CD14-positive monocyte (primary cell): ENCODE measurements at regions not wholly inside any gene's neighbourhood (a gene's known extent, or its start where the extent isn't known, plus 50 kb on each side); places are given as distances from the start of the nearest gene placed in this dataset.

Source experiments
- DNase-seq, 3 donors: peaks; one replicate each; pipeline ENCODE4 v3.0.0-alpha.2; 2011 to 2022
- H2AFZ ChIP-seq: 2 replicates; pipeline ENCODE4 v1.6.0; 2012; ENCODE audit warnings: mild to moderate bottlenecking, low read depth, low read length, inconsistent platforms; ENCODE audit not compliant: insufficient read depth, poor library complexity, severe bottlenecking
- H3K27ac ChIP-seq, 2 donors: 1 replicate in 1 of 2; 2 replicates in 1 of 2; pipeline ENCODE4 v1.5.1; 2012 to 2013; ENCODE audit warnings: low read length in 2 of 2, control low read depth in 1 of 2, inconsistent platforms in 1 of 2, low read depth in 1 of 2, mild to moderate bottlenecking in 1 of 2
- H3K27me3 ChIP-seq, 2 donors: one replicate each; pipeline versions ENCODE4 v1.6.0 to v1.6.1; 2011 to 2013; ENCODE audit warnings: low read length in 2 of 2; ENCODE audit not compliant: control insufficient read depth in 2 of 2, insufficient read depth in 2 of 2
- H3K36me3 ChIP-seq, 2 donors: replicated peaks in 1 of 2; 1 replicate in 1 of 2; 2 replicates in 1 of 2; pipeline versions ENCODE4 v1.5.1 to v1.6.1; 2012 to 2013; ENCODE audit warnings: low read length in 2 of 2, control low read depth in 1 of 2, inconsistent platforms in 1 of 2, mild to moderate bottlenecking in 1 of 2; ENCODE audit not compliant: insufficient read depth in 2 of 2, control insufficient read depth in 1 of 2
- H3K4me1 ChIP-seq, 2 donors: 1 replicate in 1 of 2; 2 replicates in 1 of 2; pipeline versions ENCODE4 v1.5.1 to v1.6.1; 2012 to 2013; ENCODE audit warnings: low read length in 2 of 2, control low read depth in 1 of 2, inconsistent platforms in 1 of 2, mild to moderate bottlenecking in 1 of 2, moderate library complexity in 1 of 2; ENCODE audit not compliant: insufficient read depth in 2 of 2, control insufficient read depth in 1 of 2
- H3K4me2 ChIP-seq: replicated peaks from 2 replicates; pipeline ENCODE3; 2012; ENCODE audit warnings: low read length, moderate library complexity, mild to moderate bottlenecking; ENCODE audit not compliant: poor library complexity, severe bottlenecking; ENCODE audit errors: extremely low read depth
- H3K4me3 ChIP-seq, 3 experiments: fragments of 200-600 bp in 1 of 3; sonication (generic) in 1 of 3; replicated peaks in 1 of 3; 1 replicate in 2 of 3; 2 replicates in 1 of 3; pipeline ENCODE4 v1.5.1; 2011 to 2013; ENCODE audit warnings: low read length in 3 of 3, mild to moderate bottlenecking in 3 of 3, control low read depth in 2 of 3, low read depth in 2 of 3, inconsistent platforms in 1 of 3, moderate library complexity in 1 of 3
- H3K79me2 ChIP-seq: 2 replicates; pipeline ENCODE4 v1.6.0; 2012; ENCODE audit warnings: mild to moderate bottlenecking, control low read depth, inconsistent platforms, low read length, moderate library complexity; ENCODE audit not compliant: insufficient read depth
- H3K9ac ChIP-seq: 2 replicates; pipeline ENCODE4 v1.6.0; 2017; ENCODE audit warnings: low read length, mild to moderate bottlenecking; ENCODE audit not compliant: insufficient read depth, poor library complexity, severe bottlenecking
- H3K9me3 ChIP-seq, 2 donors: replicated peaks in 1 of 2; 1 replicate in 1 of 2; 2 replicates in 1 of 2; pipeline versions ENCODE4 v1.5.1 to v1.6.1; 2012 to 2013; ENCODE audit warnings: low read length in 2 of 2, control low read depth in 1 of 2; ENCODE audit not compliant: control insufficient read depth in 1 of 2, insufficient read depth in 1 of 2
- H4K20me1 ChIP-seq: 2 replicates; pipeline ENCODE4 v1.6.0; 2012; ENCODE audit warnings: mild to moderate bottlenecking, low read length, control low read depth, moderate library complexity; ENCODE audit not compliant: insufficient read depth
- H3K27ac Mint-ChIP-seq, 7 donors: one replicate each; pipeline ENCODE4 v1.8.0; 2020; ENCODE audit warnings: mild to moderate bottlenecking in 7 of 7, mixed read lengths in 7 of 7, moderate library complexity in 6 of 7, inconsistent platforms in 2 of 7
- H3K27me3 Mint-ChIP-seq, 3 donors: one replicate each; pipeline ENCODE4 v1.8.0; 2021 to 2022; ENCODE audit warnings: low read depth in 3 of 3, mild to moderate bottlenecking in 3 of 3, mixed read lengths in 3 of 3, moderate library complexity in 3 of 3, inconsistent platforms in 1 of 3
- H3K36me3 Mint-ChIP-seq, 2 donors: one replicate each; pipeline ENCODE4 v1.8.0; 2020; ENCODE audit warnings: mixed read lengths in 2 of 2, inconsistent platforms in 1 of 2, mild to moderate bottlenecking in 1 of 2
- H3K4me1 Mint-ChIP-seq: one replicate; pipeline ENCODE4 v1.8.0; 2020; ENCODE audit warnings: mild to moderate bottlenecking, mixed read lengths
- H3K4me3 Mint-ChIP-seq, 2 donors: one replicate each; pipeline ENCODE4 v1.8.0; 2020; ENCODE audit warnings: mild to moderate bottlenecking in 2 of 2, mixed read lengths in 2 of 2, moderate library complexity in 1 of 2
- H3K9me3 Mint-ChIP-seq, 7 donors: one replicate each; pipeline ENCODE4 v1.8.0; 2020 to 2022; ENCODE audit warnings: mixed read lengths in 7 of 7, mild to moderate bottlenecking in 6 of 7, moderate library complexity in 6 of 7, inconsistent platforms in 2 of 7
- WGBS: methylation state at CpG from one replicate; pipeline ENCODE4 v1.1.5; 2013; ENCODE audit warnings: missing lambda C conversion rate; ENCODE audit not compliant: insufficient coverage; 5-methylcytosine and 5-hydroxymethylcytosine counted together
- intact Hi-C, 2 donors: fragments of 100-400 bp; cut with micrococcal nuclease; formaldehyde crosslinking; loops; one replicate each; pipeline versions ENCODE4 v1.15.0 to v1.15.1; 2023
- TF ChIP-seq, protein P1 (sequence below): fragments of 200-600 bp; IDR thresholded peaks from one replicate; pipeline ENCODE4 v1.8.0; 2022; ENCODE audit warnings: antibody characterized with exemption, mild to moderate bottlenecking

DNA sequence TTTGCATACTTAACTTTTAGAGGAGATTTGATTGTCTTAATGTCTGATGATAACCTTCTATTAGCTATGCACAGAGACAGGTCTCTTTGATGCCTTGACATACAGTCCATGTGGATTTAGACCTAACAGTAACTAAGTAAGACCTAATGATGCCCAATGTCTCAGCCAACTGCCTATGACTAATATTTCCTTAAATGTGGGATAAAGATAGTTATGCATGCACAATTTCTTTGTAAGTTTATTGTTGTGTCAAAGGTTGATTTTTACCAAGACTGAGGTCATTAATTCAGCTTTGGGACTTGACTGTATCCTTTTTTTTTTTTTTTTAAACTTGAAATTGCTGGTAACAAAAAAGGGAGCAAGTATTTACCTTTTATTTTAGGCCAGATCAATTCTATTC lies 450.0 kb downstream of the HAO1 start:
- H3K36me3 Mint-ChIP-seq: no peaks in the 10 kb centered on the region
- H3K4me3 Mint-ChIP-seq: no peak overlapping the region
- Histone ChIP-seq H3K79me2 (no peaks in the 10 kb centered on the region), H2AFZ (no peak overlapping the region), H3K9me3 (peaks cover 8% of the 10 kb centered on the region in 2 donors), H3K4me2 (no peak overlapping the region), H3K27ac (no peak overlapping the region), H3K36me3 (no peaks in the 10 kb centered on the region), H4K20me1 (no peaks in the 10 kb centered on the region), H3K27me3 (no peaks in the 10 kb centered on the region), H3K4me1 (no peaks in the 10 kb centered on the region), H3K9ac (no peak overlapping the region), H3K4me3 (no peak overlapping the region)
- peaks cover 0 to 5% (median 3%) of the 10 kb centered on the region in 7 donors for H3K9me3 Mint-ChIP-seq
- intact Hi-C loops: no loop called here
- DNase-seq: no peak
- no peaks in the 10 kb centered on the region for H3K4me1 Mint-ChIP-seq
- TF ChIP-seq, protein P1, sequence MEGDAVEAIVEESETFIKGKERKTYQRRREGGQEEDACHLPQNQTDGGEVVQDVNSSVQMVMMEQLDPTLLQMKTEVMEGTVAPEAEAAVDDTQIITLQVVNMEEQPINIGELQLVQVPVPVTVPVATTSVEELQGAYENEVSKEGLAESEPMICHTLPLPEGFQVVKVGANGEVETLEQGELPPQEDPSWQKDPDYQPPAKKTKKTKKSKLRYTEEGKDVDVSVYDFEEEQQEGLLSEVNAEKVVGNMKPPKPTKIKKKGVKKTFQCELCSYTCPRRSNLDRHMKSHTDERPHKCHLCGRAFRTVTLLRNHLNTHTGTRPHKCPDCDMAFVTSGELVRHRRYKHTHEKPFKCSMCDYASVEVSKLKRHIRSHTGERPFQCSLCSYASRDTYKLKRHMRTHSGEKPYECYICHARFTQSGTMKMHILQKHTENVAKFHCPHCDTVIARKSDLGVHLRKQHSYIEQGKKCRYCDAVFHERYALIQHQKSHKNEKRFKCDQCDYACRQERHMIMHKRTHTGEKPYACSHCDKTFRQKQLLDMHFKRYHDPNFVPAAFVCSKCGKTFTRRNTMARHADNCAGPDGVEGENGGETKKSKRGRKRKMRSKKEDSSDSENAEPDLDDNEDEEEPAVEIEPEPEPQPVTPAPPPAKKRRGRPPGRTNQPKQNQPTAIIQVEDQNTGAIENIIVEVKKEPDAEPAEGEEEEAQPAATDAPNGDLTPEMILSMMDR: no peak
- peaks cover 0 to 3% (median 0%) of the 10 kb centered on the region in 3 donors for H3K27me3 Mint-ChIP-seq
- no peak overlapping the region for H3K27ac Mint-ChIP-seq

DNA sequence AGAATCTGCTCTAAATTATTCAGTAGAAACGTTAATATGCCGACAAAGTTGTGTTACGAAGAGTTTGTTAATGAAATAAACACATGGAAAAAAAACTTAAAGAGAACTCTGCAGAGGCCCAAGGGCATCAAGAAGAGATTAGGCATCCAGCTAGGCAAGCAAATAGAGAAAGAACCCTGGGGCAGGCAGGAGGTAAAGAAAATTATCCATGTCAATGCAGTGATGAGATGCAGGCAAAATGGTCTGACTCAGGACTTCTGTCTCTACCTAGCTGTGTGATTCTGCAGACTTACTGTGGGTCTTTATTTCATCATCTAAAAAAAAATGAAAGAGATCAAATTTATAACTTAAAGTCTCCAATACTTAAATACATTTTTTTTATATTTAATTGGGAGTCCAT lies 448.0 kb downstream of the HAO1 start:
- TF ChIP-seq, protein P1: no peak
- Mint-ChIP-seq H3K4me3 (no peak overlapping the region), H3K27ac (no peak overlapping the region), H3K27me3 (peaks cover 0 to 1% (median 0%) of the 10 kb centered on the region in 3 donors), H3K36me3 (no peaks in the 10 kb centered on the region), H3K4me1 (no peaks in the 10 kb centered on the region), H3K9me3 (peaks cover 0 to 5% (median 3%) of the 10 kb centered on the region in 7 donors)
- Histone ChIP-seq H3K27ac (no peak overlapping the region), H3K36me3 (no peaks in the 10 kb centered on the region), H3K4me2 (no peak overlapping the region), H3K9me3 (peaks cover 8% of the 10 kb centered on the region in 2 donors), H2AFZ (no peak overlapping the region), H3K27me3 (no peaks in the 10 kb centered on the region), H3K4me3 (no peak overlapping the region), H3K79me2 (no peaks in the 10 kb centered on the region), H3K9ac (no peak overlapping the region), H3K4me1 (no peaks in the 10 kb centered on the region), H4K20me1 (no peaks in the 10 kb centered on the region)
- WGBS: 80% methylated on average over 2 of the region's 3 CpGs
- DNase-seq: no peak
- intact Hi-C loops: no loop called here
